Thyroid gland (tissue), 4 donors: ENCODE measurements at regions not wholly inside any gene's neighbourhood (a gene's known extent, or its start where the extent isn't known, plus 50 kb on each side); places are given as distances from the start of the nearest gene placed in this dataset.

Experiments used
- DNase-seq, 2 donors: peaks; one replicate each; pipeline ENCODE4 v3.0.0-alpha.2; 2019
- H3K27ac ChIP-seq, 3 donors: fragments of 200-600 bp; sonication (generic); 1 replicate in 2 of 3; 2 replicates in 1 of 3; pipeline ENCODE4 v1.5.1; 2016 to 2019; ENCODE audit warnings: mild to moderate bottlenecking in 1 of 3, moderate library complexity in 1 of 3
- H3K27me3 ChIP-seq: fragments of 200-600 bp; sonication (generic); one replicate; pipeline ENCODE4 v1.5.1; 2019
- H3K36me3 ChIP-seq, 2 donors: fragments of 200-600 bp; sonication (generic); one replicate each; pipeline ENCODE4 v1.5.1; 2016 to 2019
- H3K4me1 ChIP-seq, 2 donors: fragments of 200-600 bp; sonication (generic); one replicate each; pipeline ENCODE4 v1.5.1; 2017 to 2019
- H3K4me3 ChIP-seq, 3 donors: fragments of 200-600 bp; sonication (generic); replicated peaks in 1 of 3; 1 replicate in 2 of 3; 2 replicates in 1 of 3; pipeline ENCODE4 v1.5.1; 2016; ENCODE audit warnings: mild to moderate bottlenecking in 1 of 3
- H3K9me3 ChIP-seq: fragments of 200-600 bp; sonication (generic); one replicate; pipeline ENCODE4 v1.5.1; 2017
- CTCF ChIP-seq, 6 experiments: fragments of 200-600 bp in 3 of 6; fragments of 450-650 bp in 3 of 6; sonication (generic) in 3 of 6; IDR thresholded peaks; one replicate each; pipeline ENCODE4 v1.5.1; 2016 to 2019; ENCODE audit warnings: antibody characterized with exemption in 6 of 6, mild to moderate bottlenecking in 2 of 6, inconsistent platforms in 1 of 6, moderate library complexity in 1 of 6
- POLR2A ChIP-seq, 2 donors: fragments of 450-650 bp; IDR thresholded peaks; one replicate each; pipeline ENCODE4 v1.6.1; 2017; ENCODE audit warnings: antibody characterized with exemption in 2 of 2, mild to moderate bottlenecking in 2 of 2, moderate library complexity in 1 of 2
- WGBS, 2 donors: methylation state at CpG; one replicate each; pipeline ENCODE4 v1.1.5; 2017; 5-methylcytosine and 5-hydroxymethylcytosine counted together
- intact Hi-C: fragments of 100-400 bp; cut with DNase I; formaldehyde crosslinking; loops from one replicate; pipeline ENCODE4 v1.15.1; 2023

DNA sequence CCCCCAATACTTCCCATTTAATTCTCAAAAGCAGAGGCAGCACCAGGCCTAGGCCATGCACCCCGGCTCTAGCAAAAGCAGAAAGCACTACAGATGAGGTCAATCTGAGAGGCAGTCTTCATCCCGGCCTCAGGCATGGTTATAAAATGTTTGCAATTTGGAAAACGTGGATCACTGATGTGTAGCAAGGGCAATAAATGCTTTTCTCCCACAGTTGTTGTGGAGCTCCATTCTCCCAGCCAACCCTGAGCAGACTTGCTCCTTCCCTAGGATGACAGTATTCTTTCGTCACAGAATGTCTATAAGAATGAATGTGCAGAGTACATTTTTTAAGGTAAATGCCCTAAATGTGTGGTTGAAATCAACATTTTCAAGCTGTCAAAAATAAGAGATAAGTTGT is 157.3 kb upstream of the DAPK1 start:
- DNase-seq = no peak
- no peak overlapping the region for H3K4me3 ChIP-seq
- no peaks in the 10 kb centered on the region for H3K27me3 ChIP-seq
- H3K27ac ChIP-seq = no peak overlapping the region
- H3K4me1 ChIP-seq = peaks cover 7 to 21% of the 10 kb centered on the region in 2 donors
- no peaks in the 10 kb centered on the region for H3K9me3 ChIP-seq
- intact Hi-C loops = no loop called here
- H3K36me3 ChIP-seq = no peaks in the 10 kb centered on the region
- TF ChIP-seq CTCF (IDR thresholded peaks at IDR 0.05) (no peak), POLR2A (IDR thresholded peaks at IDR 0.05) (no peak)
- 91 to 93% methylated on average over 4 of the region's 4 CpGs for WGBS, 2 donors

GRCh38 chr9:87342743-87343142 is 154.9 kb upstream of the DAPK1 start:
- intact Hi-C loops = no loop called here

GRCh38 chr9:87343816-87344430 is 153.7 kb upstream of the DAPK1 start:
- H3K4me1 ChIP-seq = peaks cover 7 to 12% of the 10 kb centered on the region in 2 donors
- no peak overlapping the region for H3K4me3 ChIP-seq
- peak; percentile 64 to 66 for DNase-seq
- intact Hi-C loops = no loop called here
- WGBS, 2 donors = 57 to 66% methylated on average over 5 of the region's 5 CpGs
- H3K27ac ChIP-seq = no peak overlapping the region
- no peaks in the 10 kb centered on the region for H3K9me3 ChIP-seq
- H3K27me3 ChIP-seq = no peaks in the 10 kb centered on the region
- H3K36me3 ChIP-seq = no peaks in the 10 kb centered on the region
- TF ChIP-seq POLR2A (IDR thresholded peaks at IDR 0.05) (no peak), CTCF (IDR thresholded peaks at IDR 0.05) (no peak)

More at GRCh38 chr9:87342743-87343142, 154.9 kb upstream of the DAPK1 start:
- no peak overlapping the region for H3K27ac ChIP-seq
- 41 to 49% methylated on average over 7 of the region's 7 CpGs for WGBS, 2 donors
- H3K27me3 ChIP-seq = no peaks in the 10 kb centered on the region
- TF ChIP-seq POLR2A (IDR thresholded peaks at IDR 0.05) (no peak), CTCF (IDR thresholded peaks at IDR 0.05) (no peak)
- H3K9me3 ChIP-seq = no peaks in the 10 kb centered on the region
- peaks cover 7 to 13% of the 10 kb centered on the region in 2 donors for H3K4me1 ChIP-seq
- no peak overlapping the region for H3K4me3 ChIP-seq
- H3K36me3 ChIP-seq = no peaks in the 10 kb centered on the region
- peak; percentile 29 to 32 for DNase-seq

- Histone ChIP-seq H3K4me1 (peaks cover 7 to 12% of the 10 kb centered on the region in 2 donors), H3K27ac (no peak overlapping the region), H3K36me3 (no peaks in the 10 kb centered on the region), H3K4me3 (no peak overlapping the region), H3K27me3 (no peaks in the 10 kb centered on the region), H3K9me3 (no peaks in the 10 kb centered on the region)
- 51 to 52% methylated on average over 5 of the region's 5 CpGs for WGBS, 2 donors
- peak in 1 of 2 donors; percentile 16 for DNase-seq
- no peak for TF ChIP-seq POLR2A (IDR thresholded peaks at IDR 0.05)
- no peak for TF ChIP-seq CTCF (IDR thresholded peaks at IDR 0.05)
- intact Hi-C loops = no loop called here
These were observed 151.5 kb upstream of the DAPK1 start for GRCh38 chr9:87346061-87346665.

GRCh38 chr9:87350915-87351314 is 146.8 kb upstream of the DAPK1 start:
- Histone ChIP-seq H3K4me1 (no peaks in the 10 kb centered on the region), H3K27me3 (no peaks in the 10 kb centered on the region), H3K9me3 (no peaks in the 10 kb centered on the region), H3K4me3 (no peak overlapping the region), H3K36me3 (no peaks in the 10 kb centered on the region), H3K27ac (no peak overlapping the region)
- DNase-seq = peak; percentile 10 to 17
- 20 to 32% methylated on average over 2 of the region's 2 CpGs for WGBS, 2 donors
- intact Hi-C loops = no loop called here
- TF ChIP-seq CTCF (IDR thresholded peaks at IDR 0.05) = no peak
- no peak for TF ChIP-seq POLR2A (IDR thresholded peaks at IDR 0.05)
